Panc1 (cell line): ENCODE measurements at regions not wholly inside any gene's neighbourhood (a gene's known extent, or its start where the extent isn't known, plus 50 kb on each side); places are given as distances from the start of the nearest gene placed in this dataset.

Source experiments
- ATAC-seq: fragments of 200-7000 bp; cut with Tn5 transposase; 2 replicates; pipeline ENCODE4 v1.9.1; 2020; ENCODE audit warnings: mild to moderate bottlenecking, moderate library complexity
- BruUV-seq: library from RNA; stranded (reverse); fragments of 400-500 nt; replicated peaks from 2 replicates; lab custom pipeline; 2021; lab: Mats Ljungman, UMichigan
- CTCF ChIA-PET: fragments of 300-600 bp; sonication (Branson Sonifier 250); formaldehyde crosslinking; loops from one replicate; lab custom pipeline; 2022; ENCODE audit warnings: antibody characterized with exemption; lab: Charles Lee
- POLR2A ChIA-PET: fragments of 300-600 bp; sonication (Branson Sonifier 250); formaldehyde crosslinking; loops from one replicate; lab custom pipeline; 2022; ENCODE audit warnings: antibody characterized with exemption; lab: Charles Lee
- DNase-seq: peaks from one replicate; pipeline ENCODE4 v3.0.0-alpha.2; 2010; ENCODE audit warnings: low read depth, low spot score
- H3K27ac ChIP-seq: 2 replicates; pipeline ENCODE4 v1.5.1; 2011; ENCODE audit warnings: mild to moderate bottlenecking, low read length, inconsistent platforms
- H3K27me3 ChIP-seq: fragments of 200-500 bp; sonication (Bioruptor generic); 2 replicates; pipeline ENCODE4 v1.6.0; 2014; ENCODE audit warnings: low read length, inconsistent platforms; ENCODE audit not compliant: control insufficient read depth, insufficient read depth
- H3K36me3 ChIP-seq: fragments of 200-500 bp; sonication (Bioruptor generic); 2 replicates; pipeline ENCODE4 v1.5.1; 2014; ENCODE audit warnings: inconsistent platforms, mild to moderate bottlenecking, low read length, moderate library complexity; ENCODE audit not compliant: control insufficient read depth, insufficient read depth
- H3K4me1 ChIP-seq: 2 replicates; pipeline ENCODE4 v1.5.1; 2011; ENCODE audit warnings: inconsistent platforms, mild to moderate bottlenecking, low read length, moderate library complexity; ENCODE audit not compliant: control insufficient read depth, insufficient read depth
- H3K4me3 ChIP-seq, 2 experiments: 2 replicates each; pipeline ENCODE4 v1.5.1; 2011 to 2012; ENCODE audit warnings: low read depth in 2 of 2, low read length in 2 of 2, mild to moderate bottlenecking in 2 of 2, inconsistent platforms in 1 of 2, moderate library complexity in 1 of 2
- H3K9me3 ChIP-seq: fragments of 200-500 bp; sonication (Bioruptor generic); 2 replicates; pipeline ENCODE4 v1.5.1; 2014; ENCODE audit warnings: low read depth, mild to moderate bottlenecking, inconsistent platforms, low read length, moderate library complexity; ENCODE audit not compliant: control insufficient read depth, insufficient read depth
- POLR2AphosphoS5 ChIP-seq: IDR thresholded peaks from 2 replicates; pipeline ENCODE4 v1.6.1; 2012; ENCODE audit warnings: mild to moderate bottlenecking, low read depth, low read length, moderate library complexity
- REST ChIP-seq, 2 experiments: IDR thresholded peaks; 2 replicates each; pipeline ENCODE4 v1.6.1; 2011 to 2012; ENCODE audit warnings: low read depth in 2 of 2, control low read depth in 1 of 2, low read length in 1 of 2, mild to moderate bottlenecking in 1 of 2, moderate library complexity in 1 of 2; ENCODE audit not compliant: insufficient read depth in 1 of 2
- SIN3A ChIP-seq: IDR thresholded peaks from 2 replicates; pipeline ENCODE4 v1.6.1; 2012; ENCODE audit warnings: low read depth, mild to moderate bottlenecking, low read length, moderate library complexity, borderline replicate concordance; ENCODE audit not compliant: insufficient read depth
- in situ Hi-C: cut with HindIII; loops from 2 replicates; pipeline ENCODE4 v1.10.0; 2016; ENCODE audit warnings: low sequenced_read_pairs, low pct_unique_long_range_greater_than_20kb
- intact Hi-C: fragments of 100-400 bp; cut with micrococcal nuclease; formaldehyde crosslinking; loops from one replicate; pipeline ENCODE4 v1.10.0; 2022; ENCODE audit not compliant: unreplicated experiment
- TF ChIP-seq, protein P1 (sequence below): fragments of 450-650 bp; IDR thresholded peaks from 2 replicates; pipeline ENCODE4 v1.5.1; 2017; ENCODE audit warnings: mild to moderate bottlenecking

GRCh38 chr5:67639313-67639712, 442.7 kb upstream of the CD180 start:
- TF ChIP-seq REST (IDR thresholded peaks at IDR 0.05; ENCODE audit: insufficient read depth in 1 of 2, low read depth in 2 of 2, low read length in 1 of 2) = no peak
- Histone ChIP-seq H3K36me3 (no peaks in the 10 kb centered on the region), H3K4me1 (no peaks in the 10 kb centered on the region), H3K9me3 (no peaks in the 10 kb centered on the region), H3K27me3 (no peaks in the 10 kb centered on the region), H3K4me3 (no peak overlapping the region), H3K27ac (no peak overlapping the region)
- in situ Hi-C loops = no loop called here
- ATAC-seq = no peak
- DNase-seq = no peak
- BruUV-seq = no TSS peak
- intact Hi-C loops = no loop called here
- ChIA-PET POLR2A (no interaction called here), CTCF (no interaction called here)

DNA sequence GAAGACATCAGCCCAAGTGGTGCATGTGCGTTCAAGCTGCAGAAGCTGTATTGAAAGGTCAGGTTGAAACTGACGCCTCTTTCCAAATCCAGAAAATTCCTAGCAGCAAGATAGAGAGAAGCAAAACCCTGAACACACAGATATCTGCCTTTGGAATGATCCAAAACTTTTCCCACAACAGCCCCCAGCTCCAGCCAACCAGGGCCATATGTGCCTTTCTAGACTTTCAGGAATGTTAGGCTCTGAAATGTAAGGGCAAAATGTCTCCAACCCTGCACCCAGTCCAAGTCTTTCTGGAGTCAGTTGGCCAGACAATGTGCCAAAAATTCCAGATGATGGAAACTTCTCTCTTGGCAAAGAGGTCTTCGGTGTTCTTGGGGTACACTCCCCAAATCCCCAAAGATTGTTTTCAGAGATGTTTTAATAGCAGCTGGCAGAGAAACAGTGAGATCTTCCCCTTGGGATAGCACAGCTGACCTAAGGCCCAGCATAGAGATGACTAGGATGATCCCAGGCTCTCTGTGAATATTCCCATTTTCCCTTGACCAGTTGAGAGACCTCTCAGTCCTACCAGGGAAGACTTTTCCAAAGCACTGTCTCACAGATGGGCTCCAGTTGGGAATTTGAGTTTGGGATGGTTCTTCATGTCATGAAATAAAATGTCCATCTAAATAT, 440.4 kb upstream of the CD180 start:
- TF ChIP-seq SIN3A (no peak), REST (IDR thresholded peaks at IDR 0.05; ENCODE audit: insufficient read depth in 1 of 2, low read depth in 2 of 2, low read length in 1 of 2) (no peak), POLR2AphosphoS5 (no peak)
- TF ChIP-seq, protein P1, sequence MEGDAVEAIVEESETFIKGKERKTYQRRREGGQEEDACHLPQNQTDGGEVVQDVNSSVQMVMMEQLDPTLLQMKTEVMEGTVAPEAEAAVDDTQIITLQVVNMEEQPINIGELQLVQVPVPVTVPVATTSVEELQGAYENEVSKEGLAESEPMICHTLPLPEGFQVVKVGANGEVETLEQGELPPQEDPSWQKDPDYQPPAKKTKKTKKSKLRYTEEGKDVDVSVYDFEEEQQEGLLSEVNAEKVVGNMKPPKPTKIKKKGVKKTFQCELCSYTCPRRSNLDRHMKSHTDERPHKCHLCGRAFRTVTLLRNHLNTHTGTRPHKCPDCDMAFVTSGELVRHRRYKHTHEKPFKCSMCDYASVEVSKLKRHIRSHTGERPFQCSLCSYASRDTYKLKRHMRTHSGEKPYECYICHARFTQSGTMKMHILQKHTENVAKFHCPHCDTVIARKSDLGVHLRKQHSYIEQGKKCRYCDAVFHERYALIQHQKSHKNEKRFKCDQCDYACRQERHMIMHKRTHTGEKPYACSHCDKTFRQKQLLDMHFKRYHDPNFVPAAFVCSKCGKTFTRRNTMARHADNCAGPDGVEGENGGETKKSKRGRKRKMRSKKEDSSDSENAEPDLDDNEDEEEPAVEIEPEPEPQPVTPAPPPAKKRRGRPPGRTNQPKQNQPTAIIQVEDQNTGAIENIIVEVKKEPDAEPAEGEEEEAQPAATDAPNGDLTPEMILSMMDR = no peak
- ChIA-PET POLR2A (no interaction called here), CTCF (no interaction called here)
- DNase-seq (no peak), ATAC-seq (no peak)
- no peaks in the 10 kb centered on the region for H3K9me3 ChIP-seq
- H3K4me1 ChIP-seq = no peaks in the 10 kb centered on the region
- no peak overlapping the region for H3K4me3 ChIP-seq
- in situ Hi-C loops (no loop called here), intact Hi-C loops (no loop called here)
- H3K27ac ChIP-seq = no peak overlapping the region
- no TSS peak for BruUV-seq
- no peaks in the 10 kb centered on the region for H3K36me3 ChIP-seq
- H3K27me3 ChIP-seq = no peaks in the 10 kb centered on the region
